A549 (cell line): ENCODE measurements at regions not wholly inside any gene's neighbourhood (a gene's known extent, or its start where the extent isn't known, plus 50 kb on each side); places are given as distances from the start of the nearest gene placed in this dataset.

Experiments used
- ATAC-seq, 2 experiments: fragments of 200-7000 bp in 1 of 2; fragments of >200 bp in 1 of 2; cut with Nextera tagmentation in 1 of 2; cut with Tn5 transposase in 1 of 2; 3 replicates each; pipeline versions ENCODE4 v1.8.0 to v1.9.1; 2018 to 2020; ENCODE audit warnings: mild to moderate bottlenecking in 1 of 2, moderate library complexity in 1 of 2
- CTCF ChIA-PET: fragments of 300-600 bp; sonication (Branson Sonifier 250); formaldehyde crosslinking; extraction: SDS; loops from one replicate; lab custom pipeline; 2021; ENCODE audit warnings: antibody characterized with exemption, inconsistent platforms; lab: Yijun Ruan, JAX
- POLR2A ChIA-PET: fragments of 350-600 bp; formaldehyde crosslinking; extraction: SDS; loops from one replicate; lab custom pipeline; 2021; ENCODE audit warnings: antibody characterized with exemption, inconsistent platforms; lab: Yijun Ruan, JAX
- DNase-seq, 2 experiments: peaks; one replicate each; pipeline versions ENCODE4 v3.0.0 to v3.0.0-alpha.2; 2011 to 2016; ENCODE audit warnings: low read depth in 1 of 2, low spot score in 1 of 2
- FAIRE-seq: peaks from 2 replicates; lab custom pipeline; 2011; peaks lifted over from hg19 to GRCh38; lab: Jason Lieb, UNC
- H3K27ac ChIP-seq, 2 experiments: fragments of >200 bp; sonication (Bioruptor Twin); formaldehyde crosslinking; 3 replicates each; pipeline ENCODE4 v1.5.1; 2016 to 2017
- H3K4me1 ChIP-seq: fragments of >200 bp; sonication (Bioruptor Twin); formaldehyde crosslinking; 3 replicates; pipeline ENCODE4 v1.6.1; 2016
- H3K4me2 ChIP-seq: fragments of >200 bp; sonication (Bioruptor Twin); formaldehyde crosslinking; 3 replicates; pipeline ENCODE4 v1.6.1; 2016
- H3K4me3 ChIP-seq: fragments of >200 bp; sonication (Bioruptor Twin); formaldehyde crosslinking; 3 replicates; pipeline ENCODE4 v1.5.1; 2016
- H3K9me3 ChIP-seq: fragments of >200 bp; sonication (Bioruptor Twin); formaldehyde crosslinking; 3 replicates; pipeline ENCODE4 v1.6.1; 2016
- BCL3 ChIP-seq: fragments of >200 bp; sonication (Bioruptor Twin); formaldehyde crosslinking; IDR thresholded peaks from 3 replicates; pipeline ENCODE4 v1.6.1; 2016
- CBX8 ChIP-seq: fragments of 200-600 bp; sonication (generic); IDR thresholded peaks from 2 replicates; pipeline ENCODE4 v1.6.1; 2016
- CEBPB ChIP-seq, 2 experiments: fragments of >200 bp in 1 of 2; sonication (Bioruptor Twin) in 1 of 2; formaldehyde crosslinking in 1 of 2; IDR thresholded peaks; 2 replicates each; pipeline ENCODE4 v1.6.1; 2012 to 2016
- CTCF ChIP-seq: fragments of >200 bp; sonication (Bioruptor Twin); formaldehyde crosslinking; IDR thresholded peaks from 3 replicates; pipeline ENCODE4 v1.5.1; 2016
- E2F6 ChIP-seq: IDR thresholded peaks from 2 replicates; pipeline ENCODE4 v1.6.1; 2012; ENCODE audit warnings: low read depth, borderline replicate concordance
- EHF ChIP-seq: fragments of 250-450 bp; sonication (Bioruptor Pico); IDR thresholded peaks from 2 replicates; pipeline ENCODE4 v1.5.0; 2020; ENCODE audit warnings: mild to moderate bottlenecking
- EHMT2 ChIP-seq: fragments of 200-600 bp; sonication (generic); IDR thresholded peaks from 2 replicates; pipeline ENCODE4 v1.6.1; 2016; ENCODE audit warnings: antibody characterized with exemption, low read depth, mild to moderate bottlenecking, moderate library complexity
- ESRRA ChIP-seq: fragments of 150-350 bp; IDR thresholded peaks from 2 replicates; pipeline ENCODE4 v1.6.1; 2014; ENCODE audit warnings: mild to moderate bottlenecking, low read length, borderline replicate concordance
- FOSB ChIP-seq: fragments of 250-450 bp; sonication (Bioruptor Pico); IDR thresholded peaks from 2 replicates; pipeline ENCODE4 v1.5.0; 2020; ENCODE audit warnings: mild to moderate bottlenecking, moderate library complexity
- FOSL2 ChIP-seq, 2 experiments: fragments of 450-650 bp in 1 of 2; fragments of >200 bp in 1 of 2; sonication (Bioruptor Twin) in 1 of 2; formaldehyde crosslinking; IDR thresholded peaks; 2 replicates each; pipeline versions ENCODE4 v1.5.0 to v1.6.1; 2016 to 2020; ENCODE audit warnings: mild to moderate bottlenecking in 1 of 2, moderate library complexity in 1 of 2
- GATA3 ChIP-seq: IDR thresholded peaks from 2 replicates; pipeline ENCODE4 v1.6.1; 2012; ENCODE audit warnings: borderline replicate concordance
- HDAC2 ChIP-seq: fragments of 200-600 bp; sonication (generic); IDR thresholded peaks from 2 replicates; pipeline ENCODE4 v1.6.1; 2016
- HEYL ChIP-seq: fragments of 250-450 bp; sonication (Bioruptor Pico); IDR thresholded peaks from 2 replicates; pipeline ENCODE4 v1.8.0; 2021; ENCODE audit warnings: mild to moderate bottlenecking, moderate library complexity
- HMGXB4 ChIP-seq: fragments of 250-450 bp; sonication (Bioruptor Pico); IDR thresholded peaks from 2 replicates; pipeline ENCODE4 v1.5.0; 2021; ENCODE audit warnings: mild to moderate bottlenecking, moderate library complexity, borderline replicate concordance
- HOXA7 ChIP-seq: fragments of 250-450 bp; sonication (Bioruptor Pico); IDR thresholded peaks from 2 replicates; pipeline ENCODE4 v1.5.0; 2020; ENCODE audit warnings: mild to moderate bottlenecking, moderate library complexity
- JUNB ChIP-seq: fragments of >200 bp; sonication (Bioruptor Twin); formaldehyde crosslinking; IDR thresholded peaks from 2 replicates; pipeline ENCODE4 v1.6.1; 2016
- MAFK ChIP-seq: fragments of 450-650 bp; IDR thresholded peaks from 2 replicates; pipeline ENCODE4 v1.6.1; 2014; ENCODE audit not compliant: partially characterized antibody
- MAX ChIP-seq: IDR thresholded peaks from 2 replicates; pipeline ENCODE4 v1.6.1; 2012
- MYC ChIP-seq: IDR thresholded peaks from 2 replicates; pipeline ENCODE4 v1.6.1; 2012; ENCODE audit warnings: mild to moderate bottlenecking, inconsistent platforms, low read length, improper control_type of control experiment, borderline replicate concordance
- PHF8 ChIP-seq: fragments of 200-600 bp; sonication (generic); IDR thresholded peaks from 2 replicates; pipeline ENCODE4 v1.6.1; 2016; ENCODE audit warnings: low read depth, mild to moderate bottlenecking, antibody characterized with exemption, moderate library complexity, borderline replicate concordance
- POLR2A ChIP-seq: IDR thresholded peaks from 2 replicates; pipeline ENCODE4 v1.6.1; 2012; ENCODE audit warnings: mild to moderate bottlenecking, low read length
- RCOR1 ChIP-seq: fragments of 150-350 bp; IDR thresholded peaks from 2 replicates; pipeline ENCODE4 v1.6.1; 2014; ENCODE audit warnings: antibody characterized with exemption, low read length, low read depth
- TP53 ChIP-seq: fragments of 250-450 bp; sonication (Bioruptor Pico); IDR thresholded peaks from 2 replicates; pipeline ENCODE4 v1.5.0; 2021; ENCODE audit warnings: mild to moderate bottlenecking, moderate library complexity
- ZC3H11A ChIP-seq: fragments of 450-650 bp; IDR thresholded peaks from 2 replicates; pipeline ENCODE4 v1.6.1; 2014; ENCODE audit warnings: antibody characterized with exemption, mild to moderate bottlenecking
- ZSCAN20 ChIP-seq: fragments of 250-450 bp; sonication (Bioruptor Pico); IDR thresholded peaks from 2 replicates; pipeline ENCODE4 v1.8.0; 2022; ENCODE audit warnings: mild to moderate bottlenecking, moderate library complexity
- WGBS: methylation state at CpG from one replicate; pipeline ENCODE4 v1.1.6; 2017; ENCODE audit errors: missing lambda C conversion rate; 5-methylcytosine and 5-hydroxymethylcytosine counted together

- TF ChIP-seq EHMT2 (no peak), EHF (CRISPR knock-in tag) (no peak), ESRRA (no peak), ZSCAN20 (no peak), CBX8 (no peak), FOSL2 (IDR thresholded peaks at IDR 0.05) (no peak), FOSL2 (CRISPR knock-in tag; IDR thresholded peaks at IDR 0.05) (no peak), MAFK (no peak), RCOR1 (no peak), GATA3 (no peak), ZC3H11A (no peak), CTCF (no peak), MAX (no peak), HOXA7 (no peak), BCL3 (no peak), FOSB (CRISPR knock-in tag) (no peak), HEYL (no peak), HDAC2 (no peak), CEBPB (IDR thresholded peaks at IDR 0.05) (no peak)
- ATAC-seq (no peak), DNase-seq (no peak), FAIRE-seq (no peak)
- no peaks in the 10 kb centered on the region for H3K4me1 ChIP-seq
- no peaks in the 10 kb centered on the region for H3K9me3 ChIP-seq
- WGBS: 0% methylated on average over 7 of the region's 7 CpGs
- no peak overlapping the region for H3K4me3 ChIP-seq
- CTCF ChIA-PET: no interaction called here
- no peak overlapping the region for H3K4me2 ChIP-seq
- no peak overlapping the region for H3K27ac ChIP-seq
- POLR2A ChIA-PET: no interaction called here
These were observed 314.3 kb upstream of the CHD6 start for GRCh38 chr20:41932431-41932830.

GRCh38 chr20:41927655-41928054 lies 309.5 kb upstream of the CHD6 start:
- H3K4me1 ChIP-seq: no peaks in the 10 kb centered on the region
- WGBS: 0% methylated on average over 2 of the region's 2 CpGs
- H3K4me2 ChIP-seq: no peak overlapping the region
- H3K9me3 ChIP-seq: no peaks in the 10 kb centered on the region
- FAIRE-seq (no peak), ATAC-seq (no peak), DNase-seq (no peak)
- ChIA-PET POLR2A (no interaction called here), CTCF (interaction anchor here (0.8 to 1.1 kb wide), 3 partner anchors 12 to 21 kb away, joined by 3 read pairs; no protein-coding TSS in a partner anchor)
- no peak overlapping the region for H3K4me3 ChIP-seq
- TF ChIP-seq E2F6: no peak
- TF ChIP-seq ZC3H11A: no peak
- TF ChIP-seq EHF (CRISPR knock-in tag): no peak
- no peak for TF ChIP-seq HDAC2
- no peak for TF ChIP-seq PHF8
- TF ChIP-seq POLR2A: no peak
- no peak for TF ChIP-seq HMGXB4 (CRISPR knock-in tag)
- no peak for TF ChIP-seq JUNB
- TF ChIP-seq TP53: no peak
- TF ChIP-seq MYC: no peak
- H3K27ac ChIP-seq: no peak overlapping the region
